ENCODE measurements at regions not wholly inside any gene's neighbourhood (a gene's known extent, or its start where the extent isn't known, plus 50 kb on each side); places are given as distances from the start of the nearest gene placed in this dataset.

DNA sequence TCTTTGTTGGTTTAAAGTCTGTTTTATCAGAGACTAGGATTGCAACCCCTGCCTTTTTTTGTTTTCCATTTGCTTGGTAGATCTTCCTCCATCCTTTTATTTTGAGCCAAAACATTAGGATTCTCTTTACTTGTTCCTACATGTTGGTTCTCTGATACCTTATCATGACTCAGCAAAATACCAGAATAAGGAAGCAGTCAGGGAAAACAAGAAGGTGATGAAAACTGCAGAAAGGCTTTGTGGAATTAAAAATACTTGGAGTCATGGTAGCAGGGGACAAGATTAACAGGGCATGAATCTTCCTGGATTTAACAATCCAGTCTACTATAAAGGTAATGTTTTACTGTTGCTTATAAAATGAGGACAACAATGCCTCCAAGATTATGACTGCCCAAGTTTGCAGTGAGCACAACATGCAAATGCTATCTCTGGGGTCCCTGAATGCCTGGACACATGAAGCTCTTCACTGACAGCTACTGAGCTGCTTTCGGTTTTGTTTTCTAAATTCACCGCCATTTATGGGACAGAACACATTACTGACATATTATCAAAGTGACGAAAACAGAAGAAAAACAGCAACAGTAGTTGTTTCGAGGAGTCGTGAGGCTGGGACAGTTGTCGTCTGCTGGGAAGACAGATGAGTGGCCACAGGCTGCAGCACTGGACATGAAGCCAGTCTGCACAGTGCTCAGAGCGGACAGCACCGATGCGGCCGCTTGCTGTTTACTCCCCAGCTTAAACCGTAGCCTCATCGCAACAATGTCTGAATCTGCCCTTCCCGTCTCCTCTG lies 174.5 kb upstream of the DKK2 start:
- no peak for TF ChIP-seq RAD21 (IDR thresholded peaks at IDR 0.05; ENCODE audit: low read length)
- TF ChIP-seq, protein P1, sequence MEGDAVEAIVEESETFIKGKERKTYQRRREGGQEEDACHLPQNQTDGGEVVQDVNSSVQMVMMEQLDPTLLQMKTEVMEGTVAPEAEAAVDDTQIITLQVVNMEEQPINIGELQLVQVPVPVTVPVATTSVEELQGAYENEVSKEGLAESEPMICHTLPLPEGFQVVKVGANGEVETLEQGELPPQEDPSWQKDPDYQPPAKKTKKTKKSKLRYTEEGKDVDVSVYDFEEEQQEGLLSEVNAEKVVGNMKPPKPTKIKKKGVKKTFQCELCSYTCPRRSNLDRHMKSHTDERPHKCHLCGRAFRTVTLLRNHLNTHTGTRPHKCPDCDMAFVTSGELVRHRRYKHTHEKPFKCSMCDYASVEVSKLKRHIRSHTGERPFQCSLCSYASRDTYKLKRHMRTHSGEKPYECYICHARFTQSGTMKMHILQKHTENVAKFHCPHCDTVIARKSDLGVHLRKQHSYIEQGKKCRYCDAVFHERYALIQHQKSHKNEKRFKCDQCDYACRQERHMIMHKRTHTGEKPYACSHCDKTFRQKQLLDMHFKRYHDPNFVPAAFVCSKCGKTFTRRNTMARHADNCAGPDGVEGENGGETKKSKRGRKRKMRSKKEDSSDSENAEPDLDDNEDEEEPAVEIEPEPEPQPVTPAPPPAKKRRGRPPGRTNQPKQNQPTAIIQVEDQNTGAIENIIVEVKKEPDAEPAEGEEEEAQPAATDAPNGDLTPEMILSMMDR (conservative IDR thresholded peaks at IDR 0.05; ENCODE audit: low read depth, low read length), result no peak
- no peak for TF ChIP-seq POLR2A (IDR thresholded peaks at IDR 0.05; ENCODE audit: low read depth, low read length)
- TF ChIP-seq MAFK (IDR thresholded peaks at IDR 0.05; ENCODE audit: low read depth, low read length), result peak; percentile 93
- TF ChIP-seq RFX5 (IDR thresholded peaks at IDR 0.05; ENCODE audit: low read depth, low read length), result no peak
- TF ChIP-seq, protein P2, sequence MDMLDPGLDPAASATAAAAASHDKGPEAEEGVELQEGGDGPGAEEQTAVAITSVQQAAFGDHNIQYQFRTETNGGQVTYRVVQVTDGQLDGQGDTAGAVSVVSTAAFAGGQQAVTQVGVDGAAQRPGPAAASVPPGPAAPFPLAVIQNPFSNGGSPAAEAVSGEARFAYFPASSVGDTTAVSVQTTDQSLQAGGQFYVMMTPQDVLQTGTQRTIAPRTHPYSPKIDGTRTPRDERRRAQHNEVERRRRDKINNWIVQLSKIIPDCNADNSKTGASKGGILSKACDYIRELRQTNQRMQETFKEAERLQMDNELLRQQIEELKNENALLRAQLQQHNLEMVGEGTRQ (IDR thresholded peaks at IDR 0.05; ENCODE audit: low read depth, low read length), result no peak
